IPS-NIHi7 (cell line): ENCODE measurements at regions not wholly inside any gene's neighbourhood (a gene's known extent, or its start where the extent isn't known, plus 50 kb on each side); places are given as distances from the start of the nearest gene placed in this dataset.
"Not testable (repeated sequence)": the region's sequence is repeated elsewhere in the genome, so short reads cannot be mapped to it uniquely, and the experiment has no call there.

Source experiments
- DNase-seq: peaks from one replicate; pipeline ENCODE4 v3.0.0; 2012; ENCODE audit warnings: mixed read lengths; ENCODE audit errors: extremely low spot score

GRCh38 chr7:47190462-47190861, 391.4 kb downstream of the TNS3 start:
- no peak for DNase-seq

- DNase-seq: no peak
These were observed 393.1 kb downstream of the TNS3 start for GRCh38 chr7:47188653-47189315.

GRCh38 chr7:47188136-47188535, 393.8 kb downstream of the TNS3 start:
- no peak for DNase-seq

GRCh38 chr7:47186316-47186715, 395.6 kb downstream of the TNS3 start:
- no peak for DNase-seq

GRCh38 chr7:47185839-47186238, 396.1 kb downstream of the TNS3 start:
- DNase-seq: no peak

- no peak for DNase-seq
These were observed 396.7 kb downstream of the TNS3 start for GRCh38 chr7:47185170-47185569.

GRCh38 chr7:47183862-47184590, 397.9 kb downstream of the TNS3 start:
- no peak for DNase-seq

- DNase-seq: no peak
These were observed 400.1 kb downstream of the TNS3 start for GRCh38 chr7:47181746-47182361.

- no peak for DNase-seq
These were observed 401.4 kb downstream of the TNS3 start for GRCh38 chr7:47180516-47180826.

- peak; percentile 77 for DNase-seq
These were observed 401.9 kb downstream of the TNS3 start for GRCh38 chr7:47179812-47180515.

GRCh38 chr7:47172602-47173539, 409.0 kb downstream of the TNS3 start:
- DNase-seq: not testable (repeated sequence)

- DNase-seq: no peak
These were observed 411.4 kb downstream of the TNS3 start for GRCh38 chr7:47170516-47170915.

- no peak for DNase-seq
These were observed 427.1 kb downstream of the TNS3 start for GRCh38 chr7:47154791-47155190.

GRCh38 chr7:47153576-47153975, 428.3 kb downstream of the TNS3 start:
- DNase-seq: peak; percentile 73

GRCh38 chr7:47153058-47153457, 428.9 kb downstream of the TNS3 start:
- DNase-seq: no peak

GRCh38 chr7:47152307-47152706, 429.6 kb downstream of the TNS3 start:
- DNase-seq: no peak

- no peak for DNase-seq
These were observed 431.2 kb downstream of the TNS3 start for GRCh38 chr7:47150497-47151260.

GRCh38 chr7:47149971-47150370, 431.9 kb downstream of the TNS3 start:
- DNase-seq: no peak

- no peak for DNase-seq
These were observed 432.6 kb downstream of the TNS3 start for GRCh38 chr7:47149208-47149839.

- no peak for DNase-seq
These were observed 433.2 kb downstream of the TNS3 start for GRCh38 chr7:47148536-47149207.
